ENCODE measurements at regions not wholly inside any gene's neighbourhood (a gene's known extent, or its start where the extent isn't known, plus 50 kb on each side); places are given as distances from the start of the nearest gene placed in this dataset.

- ATAC-seq: no peak
- TF ChIP-seq TSHZ2 (CRISPR knock-in tag; IDR thresholded peaks at IDR 0.05) (no peak), POU6F1 (CRISPR knock-in tag; IDR thresholded peaks at IDR 0.05; ENCODE audit: borderline replicate concordance, low read depth) (no peak), TCF4 (CRISPR knock-in tag; IDR thresholded peaks at IDR 0.05; ENCODE audit: borderline replicate concordance) (no peak)
These were observed 109.1 kb downstream of the DDX1 start for GRCh38 chr2:15700599-15701340.

- TF ChIP-seq PPARA (CRISPR knock-in tag; IDR thresholded peaks at IDR 0.05; ENCODE audit: borderline replicate concordance): no peak
- TF ChIP-seq ZFP30 (CRISPR knock-in tag; IDR thresholded peaks at IDR 0.05): no peak
- TF ChIP-seq ISL1 (CRISPR knock-in tag; IDR thresholded peaks at IDR 0.05): no peak
- TF ChIP-seq ESRRG (CRISPR knock-in tag; IDR thresholded peaks at IDR 0.05): no peak
- no peak for TF ChIP-seq ZNF8 (CRISPR knock-in tag; IDR thresholded peaks at IDR 0.05)
- TF ChIP-seq ZFP3 (CRISPR knock-in tag; IDR thresholded peaks at IDR 0.05): no peak
- no peak for TF ChIP-seq ARNTL (CRISPR knock-in tag; IDR thresholded peaks at IDR 0.05; ENCODE audit: borderline replicate concordance, low read depth)
- TF ChIP-seq ZNF565 (CRISPR knock-in tag; conservative IDR thresholded peaks at IDR 0.05; ENCODE audit: low read depth): no peak
- TF ChIP-seq POU6F1 (CRISPR knock-in tag; IDR thresholded peaks at IDR 0.05; ENCODE audit: borderline replicate concordance, low read depth): no peak
- no peak for ATAC-seq
These were observed 109.8 kb downstream of the DDX1 start for GRCh38 chr2:15701341-15701907.

- ATAC-seq: no peak
- TF ChIP-seq ZC3H10 (CRISPR knock-in tag; IDR thresholded peaks at IDR 0.05) (no peak), TCF4 (CRISPR knock-in tag; IDR thresholded peaks at IDR 0.05; ENCODE audit: borderline replicate concordance) (no peak), BACH2 (CRISPR knock-in tag; IDR thresholded peaks at IDR 0.05; ENCODE audit: borderline replicate concordance) (no peak), SNAI2 (CRISPR knock-in tag; IDR thresholded peaks at IDR 0.05) (no peak), ZFP30 (CRISPR knock-in tag; IDR thresholded peaks at IDR 0.05) (no peak), CSRNP3 (CRISPR knock-in tag; IDR thresholded peaks at IDR 0.05) (no peak), ISL1 (CRISPR knock-in tag; IDR thresholded peaks at IDR 0.05) (no peak), PPARA (CRISPR knock-in tag; IDR thresholded peaks at IDR 0.05; ENCODE audit: borderline replicate concordance) (no peak), ARNTL (CRISPR knock-in tag; IDR thresholded peaks at IDR 0.05; ENCODE audit: borderline replicate concordance, low read depth) (no peak), CREB5 (CRISPR knock-in tag; IDR thresholded peaks at IDR 0.05; ENCODE audit: low read depth) (no peak), ZFP3 (CRISPR knock-in tag; IDR thresholded peaks at IDR 0.05) (no peak), RARB (CRISPR knock-in tag; IDR thresholded peaks at IDR 0.05) (no peak), CSDC2 (CRISPR knock-in tag; IDR thresholded peaks at IDR 0.05) (no peak), PATZ1 (CRISPR knock-in tag; IDR thresholded peaks at IDR 0.05; ENCODE audit: borderline replicate concordance) (no peak), ZNF8 (CRISPR knock-in tag; IDR thresholded peaks at IDR 0.05) (no peak)
These were observed 110.3 kb downstream of the DDX1 start for GRCh38 chr2:15701991-15702390.
